HG03439 (cell line): ENCODE measurements at regions not wholly inside any gene's neighbourhood (a gene's known extent, or its start where the extent isn't known, plus 50 kb on each side); places are given as distances from the start of the nearest gene placed in this dataset.
"Not testable (repeated sequence)": the region's sequence is repeated elsewhere in the genome, so short reads cannot be mapped to it uniquely, and the experiment has no call there.

ENCODE experiments used
- ATAC-seq: cut with Tn5 transposase; IDR thresholded peaks from one replicate; pipeline ENCODE4 v1.9.1; 2021; ENCODE audit warnings: mild to moderate bottlenecking, moderate library complexity; ENCODE audit not compliant: unreplicated experiment

DNA sequence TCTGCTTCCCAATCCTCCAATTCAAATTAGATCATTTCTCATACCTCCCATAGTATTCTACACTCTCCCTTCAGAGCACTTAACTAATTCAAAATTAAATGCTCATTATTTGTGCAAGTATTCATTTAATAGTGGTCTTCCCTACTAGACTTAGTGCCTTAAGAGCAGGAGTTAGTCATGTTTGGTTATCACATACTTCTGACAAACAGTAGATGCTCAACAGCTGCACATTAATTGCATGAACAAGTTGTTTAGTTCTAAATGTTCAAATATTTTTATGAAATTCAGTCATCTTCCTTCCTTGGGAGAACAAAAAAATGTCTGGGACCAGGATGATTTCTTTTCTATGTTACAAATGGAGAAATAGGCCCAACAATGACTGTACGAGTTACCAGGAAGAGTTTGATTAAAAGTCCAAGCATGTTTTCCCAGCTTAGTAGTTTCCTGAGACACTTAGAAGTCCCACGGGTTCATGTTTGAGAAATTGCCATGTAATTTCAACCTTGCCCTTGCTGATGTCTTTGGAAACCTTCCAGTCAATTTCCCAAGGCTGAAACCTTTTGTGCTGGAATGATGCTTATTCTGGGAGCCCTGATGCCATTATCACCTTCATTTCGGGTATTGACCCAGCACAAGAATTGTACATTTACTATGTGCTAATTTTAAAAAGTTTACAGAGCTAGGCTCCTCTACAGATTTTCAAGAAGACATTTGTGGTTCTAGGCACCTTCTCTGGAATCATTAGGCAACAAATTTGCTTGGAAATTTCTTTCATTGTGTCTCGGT, 437.9 kb upstream of the PLXNA2 start:
- ATAC-seq = no peak

DNA sequence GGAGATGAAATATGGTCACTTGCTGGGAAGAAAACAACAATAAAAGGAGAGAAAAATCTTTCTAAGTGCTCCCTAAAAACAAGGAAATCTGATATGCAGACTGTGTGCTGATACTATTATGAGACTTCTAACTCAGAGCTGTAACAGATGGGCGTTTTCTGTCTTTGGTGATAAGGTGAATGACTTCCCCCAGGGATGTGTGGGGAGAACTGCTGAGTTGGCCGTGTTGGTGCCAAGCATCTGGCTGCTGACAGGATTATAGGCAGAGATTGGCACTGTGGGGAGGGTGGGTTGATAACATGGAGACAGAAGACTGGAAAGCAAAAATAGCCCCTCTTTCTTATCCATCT, 438.5 kb upstream of the PLXNA2 start:
- ATAC-seq = no peak

GRCh38 chr1:208683141-208683540, 439.0 kb upstream of the PLXNA2 start:
- ATAC-seq = no peak

- no peak for ATAC-seq
These were observed 440.0 kb upstream of the PLXNA2 start for GRCh38 chr1:208684192-208684591.

GRCh38 chr1:208686592-208686991, 442.4 kb upstream of the PLXNA2 start:
- ATAC-seq = no peak

DNA sequence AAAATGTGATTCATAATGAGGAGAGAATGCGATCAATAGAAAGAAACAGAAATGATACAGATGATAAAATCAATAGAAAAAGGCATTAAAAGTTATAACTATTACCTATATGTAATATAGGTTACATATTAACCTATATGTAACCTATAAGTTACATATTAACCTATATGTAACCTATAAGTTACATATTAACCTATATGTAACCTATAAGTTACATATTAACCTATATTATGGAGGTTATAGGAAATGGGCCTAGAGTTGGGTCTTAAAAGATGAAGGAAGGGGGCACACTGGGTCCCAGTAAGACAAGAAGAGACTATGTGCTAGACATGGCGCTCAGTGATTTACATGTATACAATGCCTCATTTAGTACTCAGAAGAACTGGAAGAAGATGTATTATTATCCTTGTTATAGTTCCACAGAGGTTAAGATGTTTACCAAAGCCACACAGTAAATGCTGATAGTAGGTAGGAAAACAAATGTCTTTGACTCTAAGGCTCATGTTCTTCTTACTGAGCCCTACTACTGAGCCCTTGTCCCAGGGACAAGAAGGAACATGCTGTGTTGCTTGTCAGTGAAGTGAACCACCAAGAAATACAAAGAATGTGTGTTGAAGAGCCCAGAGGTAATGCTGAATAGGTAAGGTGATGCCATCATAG, 444.6 kb upstream of the PLXNA2 start:
- ATAC-seq = no peak

DNA sequence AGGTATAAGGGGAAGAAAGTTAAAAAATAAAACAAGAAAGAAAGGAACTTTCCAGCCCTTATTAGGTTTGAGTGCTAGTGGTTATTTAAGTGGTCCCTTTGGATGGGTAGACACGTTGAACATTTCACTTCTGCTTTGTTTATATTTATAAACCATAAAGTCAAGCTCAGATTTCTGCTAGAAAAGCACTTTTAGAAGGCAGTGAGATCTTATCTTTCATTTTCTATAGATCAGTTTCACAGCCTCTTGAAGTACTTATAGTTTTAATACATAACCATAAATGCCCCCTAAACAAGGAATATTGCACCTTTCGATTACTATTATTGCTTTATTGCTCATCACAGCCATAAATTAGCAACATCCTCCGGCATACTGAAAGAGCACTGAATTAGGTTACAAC, 446.8 kb upstream of the PLXNA2 start:
- ATAC-seq = no peak

DNA sequence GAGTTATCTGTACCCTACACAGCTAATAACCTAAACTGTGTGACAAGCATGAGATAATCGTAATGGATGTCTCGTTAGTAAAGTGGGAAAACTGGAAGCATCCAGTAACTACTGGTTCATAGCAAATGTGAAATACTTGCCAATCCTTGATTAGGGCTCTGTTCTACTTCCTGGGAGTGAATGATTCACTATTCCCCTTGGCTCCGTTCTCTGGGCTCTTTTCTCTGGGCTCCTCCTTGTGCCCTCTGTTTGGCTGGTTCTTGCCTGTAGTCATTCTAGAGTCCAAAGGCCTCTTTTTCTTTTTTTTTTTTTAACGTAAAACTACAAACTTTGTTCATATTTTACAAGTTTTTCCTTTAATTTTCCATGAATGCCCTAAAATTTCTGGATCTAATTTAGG, 465.8 kb upstream of the PLXNA2 start:
- ATAC-seq = no peak

- no peak for ATAC-seq
These were observed 470.1 kb upstream of the PLXNA2 start for GRCh38 chr1:208714323-208714722.

DNA sequence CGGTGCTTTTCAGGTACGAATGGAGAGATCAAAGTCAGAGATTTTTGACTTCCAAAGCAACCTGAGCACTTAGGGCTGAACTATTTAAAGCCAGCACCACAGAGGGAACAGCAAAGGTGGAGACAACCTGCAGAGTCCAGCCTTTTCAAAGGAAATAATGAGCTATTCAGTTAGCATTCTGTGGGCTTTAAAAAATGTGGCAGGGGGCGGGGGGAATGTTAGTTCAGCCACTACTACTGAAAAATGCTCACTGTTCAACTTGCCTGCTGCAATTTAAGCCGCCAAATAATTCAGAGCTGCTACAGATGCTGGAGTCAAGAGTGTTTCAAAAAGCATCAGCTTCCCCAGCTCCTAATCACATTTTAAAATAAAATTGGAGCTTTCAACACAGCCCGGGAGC, 473.3 kb upstream of the PLXNA2 start:
- no peak for ATAC-seq

GRCh38 chr1:208722592-208722991, 478.4 kb upstream of the PLXNA2 start:
- ATAC-seq = no peak

DNA sequence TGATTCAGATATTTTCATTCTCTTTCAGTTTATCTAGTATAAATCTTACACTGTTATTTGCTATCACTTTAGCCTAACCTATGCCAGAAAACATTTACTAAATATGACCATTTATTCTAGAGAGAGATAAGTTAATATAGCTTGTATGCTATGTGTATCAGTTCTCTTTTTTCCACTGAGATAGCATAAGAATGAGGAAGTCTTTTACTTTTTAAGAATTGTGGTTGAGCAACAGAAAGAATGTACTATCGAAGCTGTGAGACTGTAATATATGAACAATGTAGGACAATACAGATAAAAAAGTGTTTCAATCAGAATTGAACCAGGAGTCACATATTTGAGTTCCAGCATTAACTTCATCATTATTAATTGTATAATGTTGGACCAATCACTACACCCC, 479.9 kb upstream of the PLXNA2 start:
- no peak for ATAC-seq

- no peak for ATAC-seq
These were observed 484.6 kb upstream of the PLXNA2 start for GRCh38 chr1:208728815-208729214.

DNA sequence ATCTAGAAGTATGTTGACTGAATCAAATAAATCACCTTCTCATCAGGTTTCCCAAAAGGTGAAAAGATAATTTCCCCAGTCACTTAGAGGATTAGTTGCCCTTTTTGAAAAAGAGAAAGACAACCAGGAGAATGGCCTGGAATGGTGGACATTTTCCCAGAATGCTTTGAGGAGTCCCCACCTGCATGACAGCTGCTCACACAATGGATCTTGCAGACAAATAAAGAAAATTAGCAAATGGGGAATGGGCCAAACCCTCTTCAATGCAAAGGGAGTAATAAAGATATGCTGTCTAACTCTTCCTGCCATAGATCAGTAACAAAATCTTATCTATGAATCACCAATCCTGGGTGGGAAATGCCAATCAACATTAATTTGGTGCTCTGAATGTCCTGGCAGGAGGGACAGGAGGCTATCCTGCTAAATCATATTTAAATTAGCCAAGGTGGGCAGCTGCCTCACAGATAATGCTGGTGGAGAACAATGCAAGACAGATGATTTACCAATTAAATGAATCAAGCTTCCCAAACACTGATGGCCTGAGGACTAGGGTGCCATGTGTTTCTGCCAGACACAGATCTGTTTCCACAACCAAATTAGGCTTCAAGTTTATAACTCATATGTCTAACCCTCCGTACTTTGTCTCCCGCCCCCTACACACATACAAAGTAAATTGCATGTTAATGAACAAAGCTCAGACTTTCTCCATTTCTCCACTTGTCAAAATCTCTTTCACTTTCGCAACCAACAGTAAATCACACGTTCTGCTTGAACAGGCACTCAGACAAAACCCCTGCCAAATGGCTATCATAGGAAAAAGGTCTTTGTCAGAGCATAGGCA, 488.0 kb upstream of the PLXNA2 start:
- ATAC-seq = peak; percentile 95

DNA sequence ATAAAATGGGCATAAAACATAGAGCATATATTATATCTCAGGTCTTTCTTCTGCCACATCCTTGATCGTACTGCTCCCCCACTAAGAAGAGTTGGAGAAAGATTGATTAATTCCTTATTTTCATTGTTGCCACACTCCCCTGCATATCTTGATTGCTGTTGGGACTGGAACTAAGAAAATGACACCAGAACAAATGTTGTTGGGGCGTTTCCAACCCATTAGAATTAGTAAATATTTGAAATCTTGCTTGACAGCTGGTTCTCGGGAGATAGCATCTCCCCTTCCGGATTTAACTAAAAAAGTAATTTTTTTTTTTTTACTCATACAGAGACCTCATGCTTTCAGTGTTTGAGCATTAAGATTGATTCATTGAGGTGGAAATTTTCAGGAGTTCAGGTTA, 493.0 kb upstream of the PLXNA2 start:
- ATAC-seq = no peak

DNA sequence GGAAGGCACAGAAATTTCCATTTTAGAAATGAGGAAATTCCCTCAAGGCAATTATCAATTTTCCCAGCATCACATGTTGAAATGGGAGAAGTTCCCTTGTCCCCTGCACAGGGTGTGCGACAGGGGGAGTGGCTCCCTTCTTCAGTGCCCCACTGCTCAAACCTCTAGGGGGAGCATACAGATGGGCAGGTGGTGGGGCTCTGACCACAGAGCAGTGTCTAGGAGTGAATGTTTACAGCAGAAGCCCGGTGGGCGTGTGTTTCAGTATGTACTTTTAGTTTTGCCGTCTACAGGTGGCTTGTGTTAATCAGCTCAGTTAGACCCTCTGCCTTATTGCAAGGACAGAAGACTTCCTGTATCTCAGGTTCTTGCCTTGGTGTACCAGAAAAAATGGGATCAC, 493.7 kb upstream of the PLXNA2 start:
- peak; percentile 53 for ATAC-seq

DNA sequence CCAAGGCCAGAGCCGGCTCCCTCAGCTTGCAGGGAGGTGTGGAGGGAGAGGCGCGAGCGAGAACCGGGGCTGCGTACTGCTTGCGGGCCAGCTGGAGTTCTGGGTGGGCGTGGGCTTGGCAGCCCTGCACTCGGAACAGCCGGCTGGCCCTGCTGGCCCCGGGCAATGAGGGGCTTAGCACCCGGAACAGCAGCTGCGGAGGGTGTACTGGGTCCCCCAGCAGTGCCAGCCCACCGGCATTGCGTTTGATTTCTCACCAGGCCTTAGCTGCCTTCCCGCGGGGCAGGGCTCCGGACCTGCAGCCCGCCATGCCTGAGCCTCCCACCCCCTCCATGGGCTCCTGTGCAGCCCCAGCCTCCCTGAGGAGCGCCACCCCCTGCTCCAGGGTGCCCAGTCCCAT, 495.5 kb upstream of the PLXNA2 start:
- ATAC-seq = not testable (repeated sequence)

- ATAC-seq = no peak
These were observed 497.1 kb upstream of the PLXNA2 start for GRCh38 chr1:208741296-208741695.

DNA sequence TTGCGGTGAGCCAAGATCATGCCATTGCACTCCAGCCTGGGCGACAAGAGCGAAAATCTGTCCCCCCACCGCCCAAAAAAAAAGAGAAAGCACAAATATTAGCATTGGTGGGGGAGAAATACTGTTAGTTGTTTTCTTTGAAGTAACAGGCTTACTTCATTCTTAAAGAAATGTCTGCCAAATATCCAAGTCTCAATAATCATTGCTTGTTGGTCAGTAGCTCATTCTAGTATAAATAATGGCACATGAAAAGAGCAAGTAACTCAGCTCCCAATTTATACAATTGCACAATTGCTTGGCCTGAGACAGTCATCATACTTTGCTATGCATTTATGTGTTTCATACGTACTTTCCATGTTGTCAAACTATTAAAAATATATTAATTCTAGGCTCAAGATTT, 499.2 kb upstream of the PLXNA2 start:
- no peak for ATAC-seq

DNA sequence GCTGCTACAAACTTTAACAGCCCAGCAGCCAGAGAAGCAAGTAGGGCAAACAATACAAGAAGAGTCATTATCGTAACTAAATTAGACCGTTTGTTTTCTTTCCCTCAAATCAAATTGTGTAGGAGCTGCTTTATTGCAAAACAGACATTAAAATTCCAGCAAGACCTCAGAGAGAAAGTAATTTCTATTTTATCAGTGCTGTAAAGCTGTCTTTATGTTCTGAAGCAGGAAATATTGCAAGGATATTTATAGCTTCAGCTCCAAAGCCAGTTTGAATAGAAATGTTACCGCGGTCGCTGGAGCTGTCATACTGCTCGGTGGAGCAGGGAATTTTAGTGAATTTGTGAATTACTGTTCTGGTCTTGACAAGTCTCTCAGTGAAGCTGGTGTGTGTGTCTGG, 503.8 kb upstream of the PLXNA2 start:
- no peak for ATAC-seq

DNA sequence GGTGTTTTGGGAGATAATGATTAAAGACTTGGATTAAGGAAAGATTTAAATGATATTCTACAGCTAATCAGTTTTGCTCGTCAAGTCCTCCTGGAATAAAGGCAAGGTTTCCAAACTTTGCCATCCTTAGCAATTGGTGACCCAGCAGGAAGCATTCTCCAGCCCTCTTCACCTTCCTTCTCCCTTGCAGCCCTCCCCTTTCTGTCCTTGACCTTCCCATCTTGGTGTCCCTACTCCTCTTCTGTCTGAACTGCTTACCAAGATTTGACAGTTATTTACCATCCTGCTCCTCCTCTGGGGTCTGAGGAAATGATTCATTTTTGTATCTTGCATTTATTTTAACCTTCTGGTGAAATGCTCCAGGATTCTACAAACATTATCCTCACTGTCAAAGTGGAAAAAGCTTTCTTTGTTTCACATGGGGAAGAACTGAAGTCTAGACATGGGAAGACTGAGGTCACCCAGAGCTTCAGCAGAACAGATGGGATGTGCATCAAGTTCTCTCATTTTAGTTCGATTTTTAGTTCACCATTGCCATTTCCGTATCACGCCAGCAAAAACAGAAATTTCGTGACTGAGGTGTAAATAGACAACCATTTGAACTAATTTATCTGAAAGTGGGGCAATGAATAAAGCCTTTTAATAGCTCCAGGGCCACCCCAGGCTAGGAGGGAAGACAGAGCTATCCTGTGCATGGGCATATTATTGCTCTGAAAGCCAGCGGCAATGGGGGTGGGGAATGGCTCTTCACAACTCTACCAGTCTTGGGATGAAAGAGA, 504.4 kb upstream of the PLXNA2 start:
- no peak for ATAC-seq
